Heart left ventricle (tissue), 16 donors: ENCODE measurements at regions not wholly inside any gene's neighbourhood (a gene's known extent, or its start where the extent isn't known, plus 50 kb on each side); places are given as distances from the start of the nearest gene placed in this dataset.

Experiments used
- ATAC-seq, 4 donors: fragments of 200-7000 bp; cut with Tn5 transposase; one replicate each; pipeline ENCODE4 v1.9.1; 2020 to 2022; ENCODE audit warnings: moderate library complexity in 4 of 4, mild to moderate bottlenecking in 3 of 4, moderate number of reproducible peaks in 1 of 4
- DNase-seq, 5 donors: peaks; one replicate each; pipeline ENCODE4 v3.0.0-alpha.2; 2020
- H3K27ac ChIP-seq, 12 donors: fragments of 200-600 bp; sonication (generic) in 4 of 12; one replicate each; pipeline versions ENCODE4 v1.5.0 to v1.8.0; 2016 to 2022; ENCODE audit warnings: mild to moderate bottlenecking in 2 of 12
- H3K27me3 ChIP-seq, 9 donors: fragments of 200-600 bp; sonication (generic) in 2 of 9; one replicate each; pipeline versions ENCODE4 v1.5.1 to v1.8.0; 2016 to 2022; ENCODE audit warnings: mild to moderate bottlenecking in 3 of 9
- H3K36me3 ChIP-seq, 9 donors: fragments of 200-600 bp; sonication (generic) in 2 of 9; one replicate each; pipeline versions ENCODE4 v1.5.0 to v1.8.0; 2018 to 2022; ENCODE audit warnings: mild to moderate bottlenecking in 2 of 9
- H3K4me1 ChIP-seq, 12 donors: fragments of 200-600 bp; sonication (generic) in 4 of 12; one replicate each; pipeline versions ENCODE4 v1.5.0 to v1.8.0; 2016 to 2022; ENCODE audit warnings: mild to moderate bottlenecking in 3 of 12
- H3K4me3 ChIP-seq, 12 donors: fragments of 200-600 bp; sonication (generic) in 4 of 12; one replicate each; pipeline versions ENCODE4 v1.5.0 to v1.8.0; 2017 to 2022; ENCODE audit warnings: mild to moderate bottlenecking in 9 of 12, moderate library complexity in 4 of 12
- H3K9me3 ChIP-seq, 12 donors: fragments of 200-600 bp; sonication (generic) in 4 of 12; one replicate each; pipeline versions ENCODE4 v1.5.0 to v1.8.0; 2016 to 2022; ENCODE audit warnings: mild to moderate bottlenecking in 1 of 12
- CTCF ChIP-seq, 12 donors: fragments of 200-600 bp; sonication (generic) in 4 of 12; IDR thresholded peaks; one replicate each; pipeline versions ENCODE4 v1.5.0 to v1.8.0; 2018 to 2022; ENCODE audit warnings: antibody characterized with exemption in 12 of 12, mild to moderate bottlenecking in 5 of 12
- POLR2A ChIP-seq, 2 donors: fragments of 450-650 bp; IDR thresholded peaks; one replicate each; pipeline ENCODE4 v1.6.1; 2017; ENCODE audit warnings: antibody characterized with exemption in 2 of 2, mild to moderate bottlenecking in 2 of 2, moderate library complexity in 2 of 2
- WGBS, 4 donors: extraction: QIAGEN DNeasy Blood & Tissue Kit in 2 of 4; methylation state at CpG; one replicate each; pipeline versions ENCODE4 v1.1.5 to v1.1.7; 2013 to 2018; 5-methylcytosine and 5-hydroxymethylcytosine counted together
- intact Hi-C, 10 donors: fragments of 100-400 bp; cut with DNase I; formaldehyde crosslinking; loops; one replicate each; pipeline versions ENCODE4 v1.11.1 to v1.14.2; 2022
- donor health status: ischemic (EF 13 %, LVEDD 7.1; RV severe dilation, severe dysfunction).
- donor health status: healthy with polysubstance abuse.
- donor health status: DM: no; HTN: yes; CAD: no.
- donor health status: DM: no; HTN: no; CAD: no.
- donor health status: ischemic (EF 25% LVEDD 6.9; RV normal size, moderate dysfunction).
- donor health status: ischemic (EF 25% LVEDD 5.7; RV mildly dilated, moderate dysfunction).
- donor health status: healthy.
- donor health status: DM: yes; HTN: yes; CAD: no.
- donor health status: ischemic (EF 35%, LVEDD 5.7; RV mildly dilated, moderate dysfunction).
- donor health status: nonischemic (EF 11% LVEDD 7.7; RV severe dilation, severe dysfunction).
- donor health status: DM: yes; HTN: yes; CAD: no.
- donor health status: PGD.
- donor health status: ischemic (EF 29% LVEDD 5.4; RV normal size, mild dysfunction).
- donor health status: nonischemic (EF 23%, LVEDD 6.1; RV moderate dilation, normal function).

DNA sequence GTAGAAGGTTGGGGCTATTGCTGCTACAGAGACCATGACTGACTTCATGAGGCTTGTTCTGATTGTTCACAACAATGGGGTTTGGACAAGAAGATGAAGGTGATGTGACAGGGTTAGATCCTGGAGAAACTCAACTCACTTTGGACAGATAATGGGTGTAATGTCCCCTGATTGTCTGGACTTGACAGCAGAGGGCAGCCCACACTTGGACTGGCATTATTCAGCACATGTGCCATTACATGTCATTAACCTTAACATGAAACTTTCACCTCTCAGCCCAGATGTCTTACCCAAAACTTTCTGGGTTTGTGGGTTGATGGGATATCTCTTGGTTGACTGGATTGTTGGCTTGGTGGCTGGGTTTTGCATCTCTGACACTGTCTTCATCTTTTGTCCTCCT is 101.5 kb downstream of the MXRA5 start:
- H3K36me3 ChIP-seq: no peaks in the 10 kb centered on the region
- H3K27me3 ChIP-seq: no peaks in the 10 kb centered on the region
- TF ChIP-seq POLR2A (IDR thresholded peaks at IDR 0.05) (no peak), CTCF (IDR thresholded peaks at IDR 0.05) (peak in 8 of 12 donors; percentile 9 to 35 (median 24))
- H3K4me1 ChIP-seq: no peaks in the 10 kb centered on the region
- no peaks in the 10 kb centered on the region for H3K9me3 ChIP-seq
- DNase-seq: no peak
- ATAC-seq: no peak
- intact Hi-C loops: loop anchor here in 5 of 10 donors (2.0 to 10.0 kb wide), 2 partner anchors 300 to 304 kb away; no protein-coding TSS in a partner anchor
- no peak overlapping the region for H3K4me3 ChIP-seq
- H3K27ac ChIP-seq: no peak overlapping the region

DNA sequence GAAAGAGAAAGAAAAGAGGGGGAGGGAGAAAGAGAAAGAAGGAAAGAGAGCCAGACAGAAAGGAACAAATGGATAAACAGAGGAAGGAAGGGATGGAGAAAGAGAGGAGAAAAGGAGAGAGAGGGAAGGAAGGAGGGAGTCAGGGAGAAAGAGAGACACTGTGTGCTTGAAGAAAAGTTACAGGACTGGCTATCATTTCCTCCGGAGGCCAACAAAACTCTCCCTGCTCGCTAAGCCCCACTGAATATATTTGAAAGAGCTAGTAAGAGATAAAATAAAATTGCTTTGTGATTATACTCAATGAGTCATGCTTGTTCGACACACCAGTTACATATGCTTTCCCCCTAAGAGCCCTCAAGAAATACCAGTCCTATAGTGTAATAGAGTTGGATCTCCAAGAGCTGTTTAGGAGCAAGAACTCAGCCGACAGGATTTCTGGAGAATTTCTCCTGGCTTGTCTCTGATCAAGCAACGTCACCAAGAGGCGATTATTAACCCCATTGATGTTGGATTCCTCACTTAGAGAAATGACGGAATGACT is 102.2 kb downstream of the MXRA5 start:
- 52 to 69% (median 61%) methylated on average over 7 of the region's 7 CpGs for WGBS, 4 donors

DNA sequence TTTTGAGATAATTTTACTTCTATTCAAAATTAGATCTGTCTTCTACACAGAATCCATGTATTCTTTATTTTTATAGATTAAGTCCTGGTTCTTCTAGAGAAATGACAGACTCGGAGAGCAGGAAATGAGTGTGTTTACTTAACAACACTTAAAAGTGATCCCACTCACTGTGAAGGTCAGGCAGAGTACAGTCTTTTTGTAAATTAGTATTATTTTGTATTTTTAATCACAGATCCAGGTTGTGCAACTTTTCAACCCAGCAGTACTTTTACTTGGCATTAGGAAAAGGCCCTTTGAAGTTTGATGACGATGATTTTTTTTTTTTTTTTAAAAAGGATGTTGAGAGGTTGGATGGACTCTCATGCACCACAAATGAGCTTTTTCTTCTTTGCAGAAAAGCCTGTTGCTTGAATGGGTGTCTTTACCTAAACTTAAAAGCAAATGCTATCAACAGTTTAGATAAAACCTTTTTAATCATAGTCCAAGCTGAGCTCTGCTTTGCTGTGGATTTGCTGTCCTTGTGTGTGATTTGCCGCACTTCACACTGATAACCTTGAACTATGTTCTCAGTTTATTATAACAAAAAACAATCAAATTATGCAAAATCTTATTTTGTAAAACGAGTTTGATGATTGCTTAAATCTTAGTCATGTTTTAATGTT is 114.1 kb downstream of the MXRA5 start:
- no peaks in the 10 kb centered on the region for H3K36me3 ChIP-seq

More for the DNA sequence above, 102.2 kb downstream of the MXRA5 start:
- ATAC-seq: peak in 1 of 4 donors; percentile 77
- peak overlapping the region in 2 of 12 donors; percentile 23 to 26 for H3K4me3 ChIP-seq
- intact Hi-C loops: loop anchor here in 5 of 10 donors (2.0 to 10.0 kb wide), 2 partner anchors 301 to 305 kb away; no protein-coding TSS in a partner anchor
- no peaks in the 10 kb centered on the region for H3K36me3 ChIP-seq
- TF ChIP-seq CTCF (IDR thresholded peaks at IDR 0.05): no peak
- no peak for TF ChIP-seq POLR2A (IDR thresholded peaks at IDR 0.05)
- H3K9me3 ChIP-seq: no peaks in the 10 kb centered on the region
- no peak for DNase-seq
- H3K4me1 ChIP-seq: no peaks in the 10 kb centered on the region
- no peaks in the 10 kb centered on the region for H3K27me3 ChIP-seq
- H3K27ac ChIP-seq: peak overlapping the region in 1 of 12 donors; percentile 60

More for the DNA sequence above, 114.1 kb downstream of the MXRA5 start:
- Histone ChIP-seq H3K4me1 (peaks cover 0 to 9% (median 0%) of the 10 kb centered on the region in 12 donors), H3K27me3 (no peaks in the 10 kb centered on the region), H3K9me3 (peaks cover 0 to 6% (median 0%) of the 10 kb centered on the region in 12 donors), H3K4me3 (no peak overlapping the region), H3K27ac (peak overlapping the region in 2 of 12 donors; percentile 10 to 28)
- 40 to 57% (median 52%) methylated on average over 4 of the region's 4 CpGs for WGBS, 4 donors
- ATAC-seq (no peak), DNase-seq (no peak)
- intact Hi-C loops: no loop called here
- TF ChIP-seq CTCF (IDR thresholded peaks at IDR 0.05) (no peak), POLR2A (IDR thresholded peaks at IDR 0.05) (no peak)
